H9 (cell line): ENCODE measurements at regions not wholly inside any gene's neighbourhood (a gene's known extent, or its start where the extent isn't known, plus 50 kb on each side); places are given as distances from the start of the nearest gene placed in this dataset.

Source experiments
- DNase-seq: peaks from one replicate; pipeline ENCODE4 v3.0.0-alpha.2; 2017
- H2AFZ ChIP-seq: one replicate; pipeline ENCODE4 v1.6.1; 2013; ENCODE audit warnings: mild to moderate bottlenecking, low read length, control low read depth, moderate library complexity
- H2AK5ac ChIP-seq: 2 replicates; pipeline ENCODE4 v1.6.1; 2013; ENCODE audit warnings: low read length, control low read depth, mixed read lengths; ENCODE audit not compliant: insufficient read length
- H2BK120ac ChIP-seq: one replicate; pipeline ENCODE4 v1.6.1; 2013; ENCODE audit warnings: low read depth, mild to moderate bottlenecking, low read length, control low read depth, inconsistent platforms; ENCODE audit not compliant: poor library complexity, severe bottlenecking
- H2BK12ac ChIP-seq: 2 replicates; pipeline ENCODE4 v1.6.1; 2013; ENCODE audit warnings: low read length, control low read depth, mixed read lengths, low read depth; ENCODE audit not compliant: insufficient read length
- H2BK15ac ChIP-seq: 2 replicates; pipeline ENCODE4 v1.6.1; 2013; ENCODE audit warnings: low read depth, low read length, control low read depth
- H2BK20ac ChIP-seq: one replicate; pipeline ENCODE4 v1.6.1; 2013; ENCODE audit warnings: low read depth, mild to moderate bottlenecking, low read length, control low read depth, inconsistent platforms; ENCODE audit not compliant: poor library complexity, severe bottlenecking
- H2BK5ac ChIP-seq: 2 replicates; pipeline ENCODE4 v1.6.1; 2013; ENCODE audit warnings: low read length, control low read depth, mixed read lengths; ENCODE audit not compliant: insufficient read length
- H3K14ac ChIP-seq: 2 replicates; pipeline ENCODE4 v1.6.1; 2013; ENCODE audit warnings: low read length, control low read depth; ENCODE audit not compliant: insufficient read depth
- H3K18ac ChIP-seq: 2 replicates; pipeline ENCODE4 v1.6.1; 2013; ENCODE audit warnings: low read depth, mild to moderate bottlenecking, mixed read lengths, low read length, control low read depth; ENCODE audit not compliant: insufficient read length
- H3K23ac ChIP-seq: 2 replicates; pipeline ENCODE4 v1.6.1; 2013; ENCODE audit warnings: low read length, control low read depth, mixed read lengths, low read depth; ENCODE audit not compliant: insufficient read length
- H3K23me2 ChIP-seq: 2 replicates; pipeline ENCODE4 v1.6.1; 2013; ENCODE audit warnings: low read depth, mild to moderate bottlenecking, mixed read lengths, low read length, control low read depth; ENCODE audit not compliant: insufficient read length, poor library complexity, severe bottlenecking
- H3K27ac ChIP-seq: 2 replicates; pipeline ENCODE4 v1.5.1; 2013; ENCODE audit warnings: low read length, control low read depth, mixed read lengths, low read depth; ENCODE audit not compliant: insufficient read length
- H3K27me3 ChIP-seq: 2 replicates; pipeline ENCODE4 v1.6.1; 2013; ENCODE audit warnings: low read length, control low read depth, inconsistent platforms; ENCODE audit not compliant: insufficient read depth
- H3K4ac ChIP-seq: 2 replicates; pipeline ENCODE4 v1.6.1; 2013; ENCODE audit warnings: low read depth, mild to moderate bottlenecking, control low read depth, inconsistent platforms, low read length, moderate library complexity
- H3K4me1 ChIP-seq: 2 replicates; pipeline ENCODE4 v1.6.1; 2013; ENCODE audit warnings: low read length, control low read depth, inconsistent platforms; ENCODE audit not compliant: insufficient read depth
- H3K4me2 ChIP-seq: 2 replicates; pipeline ENCODE4 v1.6.1; 2013; ENCODE audit warnings: low read length, control low read depth, mixed read lengths; ENCODE audit not compliant: insufficient read length, insufficient read depth
- H3K56ac ChIP-seq: 2 replicates; pipeline ENCODE4 v1.6.1; 2013; ENCODE audit warnings: low read depth, mild to moderate bottlenecking, mixed read lengths, low read length, control low read depth; ENCODE audit not compliant: insufficient read length
- H3K79me1 ChIP-seq: 2 replicates; pipeline ENCODE4 v1.6.1; 2013; ENCODE audit warnings: low read depth, mild to moderate bottlenecking, moderate library complexity, low read length, control low read depth, inconsistent platforms; ENCODE audit not compliant: insufficient read depth, poor library complexity, severe bottlenecking
- H3K79me2 ChIP-seq: 2 replicates; pipeline ENCODE4 v1.6.1; 2013; ENCODE audit warnings: low read length, control low read depth, inconsistent platforms; ENCODE audit not compliant: insufficient read depth
- H3K9ac ChIP-seq: 2 replicates; pipeline ENCODE4 v1.6.1; 2013; ENCODE audit warnings: low read length, control low read depth, mixed read lengths; ENCODE audit not compliant: insufficient read length; ENCODE audit errors: extremely low read depth
- H3K9me3 ChIP-seq: one replicate; pipeline ENCODE4 v1.6.1; 2013; ENCODE audit warnings: low read depth, low read length, inconsistent platforms; ENCODE audit not compliant: control insufficient read depth
- H3T11ph ChIP-seq: one replicate; pipeline ENCODE4 v1.6.1; 2013; ENCODE audit warnings: mild to moderate bottlenecking, low read length, control low read depth, inconsistent platforms
- H4K20me1 ChIP-seq: one replicate; pipeline ENCODE4 v1.6.1; 2013; ENCODE audit not compliant: control insufficient read depth, insufficient read length, insufficient read depth
- H4K5ac ChIP-seq: 2 replicates; pipeline ENCODE4 v1.6.1; 2013; ENCODE audit warnings: low read depth, mild to moderate bottlenecking, mixed read lengths, low read length, control low read depth; ENCODE audit not compliant: insufficient read length
- H4K8ac ChIP-seq: replicated peaks from 2 replicates; pipeline ENCODE4 v1.6.1; 2013; ENCODE audit warnings: low read length, control low read depth, mixed read lengths, low read depth; ENCODE audit not compliant: insufficient read length
- H4K91ac ChIP-seq: 2 replicates; pipeline ENCODE4 v1.6.1; 2013; ENCODE audit warnings: low read depth, mild to moderate bottlenecking, moderate library complexity, mixed read lengths, low read length, control low read depth; ENCODE audit not compliant: insufficient read length
- H3K27ac Mint-ChIP-seq, 3 experiments: 2 replicates in 2 of 3; 3 replicates in 1 of 3; pipeline ENCODE4 v1.8.0; 2020 to 2021; ENCODE audit warnings: mixed read lengths in 3 of 3, mild to moderate bottlenecking in 1 of 3, moderate library complexity in 1 of 3
- H3K27me3 Mint-ChIP-seq: 2 replicates; pipeline ENCODE4 v1.8.0; 2021; ENCODE audit warnings: low read depth, mild to moderate bottlenecking, moderate library complexity, mixed read lengths
- H3K36me3 Mint-ChIP-seq, 3 experiments: 2 replicates in 2 of 3; 3 replicates in 1 of 3; pipeline ENCODE4 v1.8.0; 2020 to 2021; ENCODE audit warnings: low read depth in 3 of 3, mixed read lengths in 3 of 3; ENCODE audit not compliant: insufficient read depth in 1 of 3
- H3K4me1 Mint-ChIP-seq, 2 experiments: 2 replicates each; pipeline ENCODE4 v1.8.0; 2020; ENCODE audit warnings: mixed read lengths in 2 of 2
- H3K4me3 Mint-ChIP-seq, 2 experiments: 2 replicates in 1 of 2; 3 replicates in 1 of 2; pipeline ENCODE4 v1.8.0; 2020 to 2021; ENCODE audit warnings: mild to moderate bottlenecking in 2 of 2, mixed read lengths in 2 of 2, moderate library complexity in 1 of 2
- H3K9me3 Mint-ChIP-seq, 2 experiments: 2 replicates in 1 of 2; 3 replicates in 1 of 2; pipeline ENCODE4 v1.8.0; 2020; ENCODE audit warnings: mild to moderate bottlenecking in 2 of 2, mixed read lengths in 2 of 2, moderate library complexity in 1 of 2
- CTCF ChIP-seq: fragments of 200-600 bp; sonication (generic); conservative IDR thresholded peaks from 3 replicates; pipeline ENCODE4 v1.8.0; 2021; ENCODE audit warnings: antibody characterized with exemption, mild to moderate bottlenecking
- WGBS: extraction: QIAGEN DNeasy Blood & Tissue Kit; methylation state at CpG from one replicate; pipeline ENCODE4 v1.1.7; 2013; ENCODE audit warnings: missing lambda C conversion rate, low lambda C conversion rate, mixed read lengths; ENCODE audit not compliant: insufficient read length; ENCODE audit errors: extremely low coverage; 5-methylcytosine and 5-hydroxymethylcytosine counted together

GRCh38 chr5:135715267-135716055 is 119.0 kb upstream of the SLC25A48 start:
- H3K9me3 ChIP-seq = no peaks in the 10 kb centered on the region
- H3K9me3 Mint-ChIP-seq = no peaks in the 10 kb centered on the region
- no peak overlapping the region for H3K27ac Mint-ChIP-seq
- peaks cover 11 to 20% of the 10 kb centered on the region in 2 experiments for H3K4me1 Mint-ChIP-seq
- no peak overlapping the region for H3K4me2 ChIP-seq
- H3K27ac ChIP-seq = no peak overlapping the region
- H2BK12ac ChIP-seq = no peak overlapping the region
- H4K8ac ChIP-seq = no peak overlapping the region
- no peaks in the 10 kb centered on the region for H3K36me3 Mint-ChIP-seq
- H2BK15ac ChIP-seq = no peak overlapping the region
- H3K56ac ChIP-seq = no peak overlapping the region
- no peak overlapping the region for H4K5ac ChIP-seq
- no peak overlapping the region for H2BK20ac ChIP-seq
- H3K23ac ChIP-seq = no peak overlapping the region
- TF ChIP-seq CTCF = no peak
- DNase-seq = no peak
- no peaks in the 10 kb centered on the region for H3K79me2 ChIP-seq
- H2BK5ac ChIP-seq = no peak overlapping the region
- no peaks in the 10 kb centered on the region for H3K23me2 ChIP-seq
- H3T11ph ChIP-seq = no peak overlapping the region
- H4K20me1 ChIP-seq = no peaks in the 10 kb centered on the region
- no peak overlapping the region for H3K4ac ChIP-seq
- H2AFZ ChIP-seq = no peak overlapping the region
- no peak overlapping the region for H2AK5ac ChIP-seq
- no peak overlapping the region for H3K4me3 Mint-ChIP-seq
- peaks cover 4% of the 10 kb centered on the region; the same call in 1 of the 2 replicates for H3K27me3 Mint-ChIP-seq
- H3K14ac ChIP-seq = no peak overlapping the region
- no peaks in the 10 kb centered on the region for H3K79me1 ChIP-seq
- no peak overlapping the region for H2BK120ac ChIP-seq
- WGBS = no CpG with 5 or more reads among the region's 4 CpGs
- 0 out of 2 replicates have a peak, but pooled peaks cover 4% of the 10 kb centered on the region for H3K4me1 ChIP-seq
- H4K91ac ChIP-seq = no peak overlapping the region
- no peak overlapping the region for H3K9ac ChIP-seq
- H3K27me3 ChIP-seq = no peaks in the 10 kb centered on the region
- H3K18ac ChIP-seq = no peak overlapping the region
